ENCODE measurements at regions not wholly inside any gene's neighbourhood (a gene's known extent, or its start where the extent isn't known, plus 50 kb on each side); places are given as distances from the start of the nearest gene placed in this dataset.
"Not testable (repeated sequence)": the region's sequence is repeated elsewhere in the genome, so short reads cannot be mapped to it uniquely, and the experiment has no call there.

DNA sequence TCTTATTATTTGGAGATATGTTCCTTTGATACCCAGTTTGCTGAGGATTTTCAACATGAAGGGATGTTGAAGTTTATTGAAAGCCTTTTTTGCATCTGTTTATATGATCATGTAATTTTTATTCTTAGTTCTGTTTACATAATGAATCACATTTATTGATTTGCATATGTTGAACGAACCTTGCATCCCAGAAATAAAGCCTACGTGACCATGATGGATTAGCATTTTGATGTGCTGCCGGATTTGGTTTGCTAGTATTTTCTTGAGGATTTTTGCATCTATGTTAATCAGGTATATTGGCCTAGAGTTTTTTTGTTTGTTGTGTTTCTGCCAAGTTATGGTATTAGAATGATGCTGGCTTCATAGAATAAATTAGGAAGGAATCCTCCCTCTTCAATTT, 161.4 kb upstream of the ITGA1 start:
- TF ChIP-seq, protein P1, sequence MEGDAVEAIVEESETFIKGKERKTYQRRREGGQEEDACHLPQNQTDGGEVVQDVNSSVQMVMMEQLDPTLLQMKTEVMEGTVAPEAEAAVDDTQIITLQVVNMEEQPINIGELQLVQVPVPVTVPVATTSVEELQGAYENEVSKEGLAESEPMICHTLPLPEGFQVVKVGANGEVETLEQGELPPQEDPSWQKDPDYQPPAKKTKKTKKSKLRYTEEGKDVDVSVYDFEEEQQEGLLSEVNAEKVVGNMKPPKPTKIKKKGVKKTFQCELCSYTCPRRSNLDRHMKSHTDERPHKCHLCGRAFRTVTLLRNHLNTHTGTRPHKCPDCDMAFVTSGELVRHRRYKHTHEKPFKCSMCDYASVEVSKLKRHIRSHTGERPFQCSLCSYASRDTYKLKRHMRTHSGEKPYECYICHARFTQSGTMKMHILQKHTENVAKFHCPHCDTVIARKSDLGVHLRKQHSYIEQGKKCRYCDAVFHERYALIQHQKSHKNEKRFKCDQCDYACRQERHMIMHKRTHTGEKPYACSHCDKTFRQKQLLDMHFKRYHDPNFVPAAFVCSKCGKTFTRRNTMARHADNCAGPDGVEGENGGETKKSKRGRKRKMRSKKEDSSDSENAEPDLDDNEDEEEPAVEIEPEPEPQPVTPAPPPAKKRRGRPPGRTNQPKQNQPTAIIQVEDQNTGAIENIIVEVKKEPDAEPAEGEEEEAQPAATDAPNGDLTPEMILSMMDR (IDR thresholded peaks at IDR 0.05; ENCODE audit: insufficient read depth, low read length, poor library complexity, severe bottlenecking) = no peak
- DNase-seq (ENCODE audit: extremely low read depth, insufficient read length) = no peak
- Histone ChIP-seq H3K4me3 (replicated peaks; ENCODE audit: low read depth, low read length) (no peak overlapping the region), H3K27me3 (replicated peaks; ENCODE audit: control insufficient read depth, insufficient read depth, low read length) (no peaks in the 10 kb centered on the region), H3K36me3 (ENCODE audit: control insufficient read depth, insufficient read depth, low read length) (no peaks in the 10 kb centered on the region)

DNA sequence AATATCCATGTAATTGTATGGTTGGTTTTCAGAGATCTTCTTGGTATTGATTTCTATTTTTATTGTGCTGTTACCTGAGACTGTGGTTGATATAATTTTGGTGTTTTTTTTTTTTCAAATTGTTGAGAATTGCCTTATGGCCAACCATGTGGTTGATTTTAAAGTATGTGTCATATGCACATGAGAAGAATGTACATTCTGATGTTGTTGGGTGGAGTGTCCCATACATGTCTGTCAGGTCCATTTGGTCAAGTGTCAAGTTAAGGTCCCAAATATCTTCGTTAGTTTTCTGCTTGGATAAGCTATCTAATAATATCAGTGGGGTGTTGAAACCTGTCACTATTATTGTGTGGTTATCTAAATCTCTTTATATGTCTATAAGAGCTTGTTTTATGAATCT, 160.0 kb upstream of the ITGA1 start:
- Histone ChIP-seq H3K4me3 (replicated peaks; ENCODE audit: low read depth, low read length) (no peak overlapping the region), H3K36me3 (ENCODE audit: control insufficient read depth, insufficient read depth, low read length) (no peaks in the 10 kb centered on the region), H3K27me3 (replicated peaks; ENCODE audit: control insufficient read depth, insufficient read depth, low read length) (no peaks in the 10 kb centered on the region)
- DNase-seq (ENCODE audit: extremely low read depth, insufficient read length) = no peak
- TF ChIP-seq, protein P1 (IDR thresholded peaks at IDR 0.05; ENCODE audit: insufficient read depth, low read length, poor library complexity, severe bottlenecking) = no peak

DNA sequence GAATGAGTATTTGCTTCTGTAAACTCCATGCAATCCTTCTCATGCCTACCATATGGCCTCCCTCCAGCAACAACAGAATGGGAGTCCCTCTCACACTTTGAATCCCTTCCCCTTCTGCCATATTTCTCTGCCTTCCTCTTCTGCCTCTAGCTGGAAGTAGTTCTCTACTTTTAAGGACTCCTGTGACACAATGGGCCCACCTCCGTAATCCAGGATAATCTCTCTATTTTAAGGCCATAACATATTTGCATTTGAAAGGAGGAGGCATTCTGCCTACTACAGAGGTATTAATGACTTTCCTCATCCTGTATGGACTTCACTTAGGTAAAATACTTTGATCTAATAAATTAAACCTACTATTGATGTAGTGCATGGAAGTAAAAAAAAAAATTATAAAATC, 155.4 kb upstream of the ITGA1 start:
- H3K4me3 ChIP-seq (replicated peaks; ENCODE audit: low read depth, low read length) = no peak overlapping the region
- no peak for DNase-seq (ENCODE audit: extremely low read depth, insufficient read length)
- no peaks in the 10 kb centered on the region for H3K36me3 ChIP-seq (ENCODE audit: control insufficient read depth, insufficient read depth, low read length)
- TF ChIP-seq, protein P1 (IDR thresholded peaks at IDR 0.05; ENCODE audit: insufficient read depth, low read length, poor library complexity, severe bottlenecking) = no peak
- H3K27me3 ChIP-seq (replicated peaks; ENCODE audit: control insufficient read depth, insufficient read depth, low read length) = no peaks in the 10 kb centered on the region

DNA sequence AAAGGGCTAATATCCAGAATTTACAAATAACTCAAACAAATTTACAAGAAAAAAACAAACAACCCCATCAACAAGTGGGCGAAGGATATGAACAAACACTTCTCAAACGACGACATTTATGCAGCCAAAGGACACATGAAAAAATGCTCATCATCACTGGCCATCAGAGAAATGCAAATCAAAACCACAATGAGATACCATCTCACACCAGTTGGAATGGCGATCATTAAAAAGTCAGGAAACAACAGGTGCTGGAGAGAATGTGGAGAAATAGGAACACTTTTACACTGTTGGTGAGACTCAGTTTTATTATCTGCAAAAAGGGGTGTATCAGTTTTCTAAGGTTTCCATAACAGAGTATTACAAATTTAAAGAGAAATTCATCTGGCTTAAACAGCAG, 153.5 kb upstream of the ITGA1 start:
- not testable (repeated sequence) for H3K4me3 ChIP-seq (replicated peaks; ENCODE audit: low read depth, low read length); H3K27me3 ChIP-seq (replicated peaks; ENCODE audit: control insufficient read depth, insufficient read depth, low read length); DNase-seq (ENCODE audit: extremely low read depth, insufficient read length); H3K36me3 ChIP-seq (ENCODE audit: control insufficient read depth, insufficient read depth, low read length)

DNA sequence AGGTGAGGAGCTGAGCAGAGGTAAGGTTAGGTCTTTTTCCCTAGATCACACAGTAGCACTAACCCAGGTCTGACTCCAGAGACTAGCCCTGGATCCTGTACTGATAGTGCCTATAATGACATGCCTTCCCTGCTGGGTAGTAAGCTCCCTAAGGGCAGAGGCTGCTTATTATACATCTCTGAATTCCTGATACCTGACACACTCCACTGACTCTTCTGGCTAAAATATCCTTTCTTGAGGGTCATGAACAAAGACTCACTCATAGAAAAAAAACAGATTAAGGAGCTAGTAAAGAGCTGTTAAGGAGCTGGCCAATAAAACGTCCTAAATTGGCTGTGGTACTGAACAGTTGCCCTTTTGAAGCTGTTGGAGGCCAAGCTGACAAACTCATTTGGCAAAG, 149.0 kb upstream of the ITGA1 start:
- DNase-seq (ENCODE audit: extremely low read depth, insufficient read length) = no peak
- H3K27me3 ChIP-seq (replicated peaks; ENCODE audit: control insufficient read depth, insufficient read depth, low read length) = no peaks in the 10 kb centered on the region
- no peaks in the 10 kb centered on the region for H3K36me3 ChIP-seq (ENCODE audit: control insufficient read depth, insufficient read depth, low read length)
- H3K4me3 ChIP-seq (replicated peaks; ENCODE audit: low read depth, low read length) = no peak overlapping the region
- TF ChIP-seq, protein P1 (IDR thresholded peaks at IDR 0.05; ENCODE audit: insufficient read depth, low read length, poor library complexity, severe bottlenecking) = no peak

DNA sequence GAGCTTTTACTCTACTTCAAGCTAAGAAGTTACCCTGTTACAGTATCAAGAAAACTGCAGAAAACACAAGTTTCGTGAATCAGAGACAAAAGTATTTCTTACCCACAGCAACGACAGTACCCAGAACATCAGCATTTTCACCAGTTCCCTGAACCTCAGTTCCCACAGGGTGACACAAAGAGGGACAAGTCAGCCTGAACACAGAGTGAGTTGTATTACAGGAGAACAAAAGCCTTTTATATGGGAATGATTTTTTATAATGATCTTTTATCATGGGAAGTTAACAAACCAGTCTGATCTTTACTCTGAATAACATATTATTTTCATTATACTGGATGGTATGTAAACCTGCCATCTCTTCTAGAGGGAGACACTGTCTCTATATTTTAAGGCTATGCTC, 139.0 kb upstream of the ITGA1 start:
- Histone ChIP-seq H3K4me3 (replicated peaks; ENCODE audit: low read depth, low read length) (no peak overlapping the region), H3K36me3 (ENCODE audit: control insufficient read depth, insufficient read depth, low read length) (no peaks in the 10 kb centered on the region), H3K27me3 (replicated peaks; ENCODE audit: control insufficient read depth, insufficient read depth, low read length) (no peaks in the 10 kb centered on the region)
- TF ChIP-seq, protein P1 (IDR thresholded peaks at IDR 0.05; ENCODE audit: insufficient read depth, low read length, poor library complexity, severe bottlenecking) = no peak
- no peak for DNase-seq (ENCODE audit: extremely low read depth, insufficient read length)
